Stromal cell of bone marrow (primary cell): ENCODE measurements at regions not wholly inside any gene's neighbourhood (a gene's known extent, or its start where the extent isn't known, plus 50 kb on each side); places are given as distances from the start of the nearest gene placed in this dataset.
"Not testable (repeated sequence)": the region's sequence is repeated elsewhere in the genome, so short reads cannot be mapped to it uniquely, and the experiment has no call there.

Source experiments
- DNase-seq: peaks from one replicate; pipeline ENCODE4 v3.0.0-alpha.2; 2012; ENCODE audit warnings: low read depth

DNA sequence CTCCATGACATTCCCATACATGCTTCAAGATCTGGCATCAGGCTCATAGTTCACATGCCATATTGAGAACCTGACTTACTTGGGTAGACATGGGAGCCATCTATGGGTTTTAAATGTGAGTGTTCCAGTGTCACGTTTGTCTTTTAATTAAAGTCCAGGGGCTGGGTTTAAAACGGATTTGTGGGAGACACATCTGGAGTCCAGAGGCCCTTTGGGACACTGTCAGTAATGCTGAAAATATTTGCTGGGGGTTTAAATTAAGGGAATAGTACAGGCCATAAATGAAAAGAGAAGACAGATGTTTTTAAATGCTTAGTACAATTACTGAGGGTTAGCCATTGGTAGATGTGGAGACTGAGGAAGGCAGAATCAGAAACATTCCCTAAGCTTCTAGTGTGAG lies 478.0 kb downstream of the PID1 start:
- no peak for DNase-seq

DNA sequence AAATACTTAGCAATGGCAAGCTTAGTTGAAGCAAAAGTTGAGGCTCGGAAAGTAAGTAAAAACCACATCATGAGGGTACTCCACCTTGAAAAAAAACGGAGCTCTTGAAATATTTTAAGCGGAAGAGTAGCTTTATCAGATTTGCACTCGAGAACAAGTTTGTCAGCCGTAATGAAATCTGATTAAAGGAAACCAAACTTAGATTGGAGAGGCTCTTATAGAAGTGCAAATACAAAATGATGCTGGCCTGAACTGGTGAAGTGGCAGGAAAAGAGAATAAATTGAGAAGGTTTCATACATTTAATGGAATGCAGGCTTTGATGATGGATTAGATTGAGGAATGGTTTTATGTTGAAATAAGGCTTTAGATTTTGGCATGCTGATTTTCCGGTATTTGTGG lies 484.2 kb downstream of the PID1 start:
- DNase-seq: no peak

DNA sequence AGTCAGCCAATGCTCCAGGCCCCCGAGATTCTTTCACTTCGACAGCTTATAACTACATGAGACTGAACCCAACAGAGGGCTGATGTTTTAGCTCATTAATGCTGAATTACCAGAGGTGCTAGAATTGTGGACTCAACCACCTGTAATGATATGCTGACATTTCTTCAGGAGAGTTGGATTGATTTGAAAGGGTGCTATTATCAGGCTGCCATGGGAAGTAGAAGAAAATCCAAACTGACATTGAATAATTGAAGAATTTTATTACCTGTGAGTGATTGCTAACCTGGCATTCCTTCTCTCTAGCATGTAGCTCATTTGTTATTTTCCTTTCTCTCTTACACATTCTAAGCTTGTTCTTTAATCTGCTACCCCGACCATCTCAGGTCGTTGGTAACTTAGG lies 488.8 kb downstream of the PID1 start:
- DNase-seq: no peak

GRCh38 chr2:228777855-228778355 lies 493.2 kb downstream of the PID1 start:
- DNase-seq: no peak

GRCh38 chr2:228774548-228774947 lies 496.5 kb downstream of the PID1 start:
- no peak for DNase-seq

GRCh38 chr2:228771774-228772173 lies 499.3 kb downstream of the PID1 start:
- DNase-seq: no peak

GRCh38 chr2:228771315-228771714 lies 499.8 kb downstream of the PID1 start:
- DNase-seq: no peak

DNA sequence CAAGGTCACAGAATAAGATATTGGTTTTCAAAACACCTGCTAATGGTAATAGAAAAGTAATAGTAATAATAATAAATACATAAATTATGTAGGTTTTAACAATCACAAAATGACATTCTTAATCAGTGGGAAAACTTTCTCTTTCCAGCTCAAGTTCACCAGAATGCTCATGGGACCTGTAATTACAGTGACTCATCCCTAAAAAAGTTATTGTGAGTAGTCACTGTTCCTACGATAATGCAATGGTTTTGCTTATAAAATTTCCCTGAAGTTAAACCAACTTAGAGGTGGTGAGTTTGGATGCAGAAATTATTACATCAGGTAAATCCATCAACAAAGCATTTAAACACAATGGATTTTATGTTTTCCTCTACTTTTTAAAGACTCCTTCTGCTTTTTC lies 502.3 kb downstream of the PID1 start:
- peak; percentile 86 for DNase-seq

DNA sequence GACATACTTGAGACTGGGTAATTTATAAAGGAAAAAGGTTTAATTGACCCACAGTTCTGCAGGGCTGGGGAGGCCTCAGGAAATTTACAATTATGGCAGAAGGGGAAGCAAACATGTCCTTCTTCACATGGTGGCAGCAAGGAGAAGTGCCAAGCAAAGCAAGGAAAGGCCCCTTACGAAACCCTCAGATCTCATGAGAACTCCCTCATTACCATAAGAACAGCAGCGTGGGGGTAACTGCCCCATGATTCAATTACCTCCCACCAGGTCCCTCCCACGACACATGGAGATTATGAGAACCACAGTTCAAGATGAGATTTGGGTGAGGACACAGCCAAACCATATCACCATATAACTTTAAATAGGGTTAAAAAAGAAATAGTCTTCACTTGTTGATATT lies 502.9 kb downstream of the PID1 start:
- not testable (repeated sequence) for DNase-seq

DNA sequence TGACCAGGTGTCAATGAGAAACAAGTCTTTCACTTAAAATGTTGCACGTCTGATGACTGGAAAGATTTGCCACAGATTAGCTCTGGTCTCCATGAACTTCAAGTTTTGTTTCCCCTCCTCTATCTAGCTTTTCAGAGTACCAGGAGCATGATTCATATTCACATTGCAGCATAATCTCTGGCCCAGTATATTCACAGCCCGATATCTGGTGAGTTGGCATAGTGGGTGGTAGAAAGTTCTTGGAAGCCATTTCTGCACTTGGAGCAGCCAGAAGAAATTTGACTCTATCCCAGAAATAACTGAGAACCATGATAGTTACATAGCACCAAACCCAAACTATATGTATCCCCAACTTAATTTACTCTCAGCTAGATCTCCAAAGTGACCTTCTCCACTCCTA lies 503.9 kb downstream of the PID1 start:
- peak; percentile 61 for DNase-seq

GRCh38 chr2:228763379-228763981 lies 507.6 kb downstream of the PID1 start:
- DNase-seq: no peak

DNA sequence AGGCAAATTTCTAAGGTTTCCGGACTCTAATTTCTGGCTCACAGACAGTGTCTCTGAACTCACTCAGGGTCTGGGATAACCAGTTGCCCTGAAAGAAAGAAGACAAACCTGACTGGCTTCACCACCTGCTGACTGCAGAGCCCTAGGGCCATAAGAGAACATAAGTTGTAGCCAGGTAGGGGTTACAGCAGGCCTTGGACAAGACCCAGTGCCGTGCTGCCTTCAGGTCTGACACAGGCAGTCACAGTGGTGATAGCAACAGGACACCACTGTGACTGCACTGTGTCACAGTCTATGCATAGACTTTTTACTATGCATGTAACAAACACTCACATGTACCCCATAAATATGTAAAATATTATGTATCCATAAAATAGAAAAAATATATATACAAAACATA lies 508.5 kb downstream of the PID1 start:
- DNase-seq: no peak

DNA sequence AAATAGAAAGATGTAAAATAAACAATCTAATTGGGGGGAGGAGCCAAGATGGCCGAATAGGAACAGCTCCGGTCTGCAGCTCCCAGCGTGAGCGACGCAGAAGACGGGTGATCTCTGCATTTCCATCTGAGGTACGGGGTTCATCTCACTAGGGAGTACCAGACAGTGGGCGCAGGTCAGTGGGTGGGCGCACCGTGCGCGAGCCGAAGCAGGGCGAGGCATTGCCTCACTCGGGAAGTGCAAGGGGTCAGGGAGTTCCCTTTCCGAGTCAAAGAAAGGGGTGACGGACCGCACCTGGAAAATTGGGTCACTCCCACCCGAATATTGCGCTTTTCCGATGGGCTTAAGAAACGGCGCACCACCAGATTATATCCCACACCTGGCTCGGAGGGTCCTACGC lies 515.4 kb downstream of the PID1 start:
- not testable (repeated sequence) for DNase-seq

DNA sequence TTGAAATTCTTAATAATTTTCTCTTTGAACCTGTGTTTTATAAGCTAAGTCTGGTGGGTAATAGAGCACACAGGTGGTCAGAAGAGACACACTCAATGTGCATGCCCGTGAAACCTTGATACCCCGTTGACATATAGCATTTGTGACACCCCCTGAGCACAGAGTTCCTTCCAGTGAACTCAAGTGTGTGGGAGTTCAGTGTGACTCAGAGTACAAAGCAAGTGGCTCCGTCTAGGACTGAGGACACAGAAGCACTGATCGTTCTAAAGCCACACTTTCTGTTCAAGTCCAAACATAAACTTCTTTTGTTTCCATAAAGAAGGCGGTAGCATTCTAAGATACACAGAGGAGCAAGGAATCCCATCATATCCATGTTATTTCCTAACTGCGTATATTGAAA lies 523.6 kb downstream of the PID1 start:
- DNase-seq: no peak

DNA sequence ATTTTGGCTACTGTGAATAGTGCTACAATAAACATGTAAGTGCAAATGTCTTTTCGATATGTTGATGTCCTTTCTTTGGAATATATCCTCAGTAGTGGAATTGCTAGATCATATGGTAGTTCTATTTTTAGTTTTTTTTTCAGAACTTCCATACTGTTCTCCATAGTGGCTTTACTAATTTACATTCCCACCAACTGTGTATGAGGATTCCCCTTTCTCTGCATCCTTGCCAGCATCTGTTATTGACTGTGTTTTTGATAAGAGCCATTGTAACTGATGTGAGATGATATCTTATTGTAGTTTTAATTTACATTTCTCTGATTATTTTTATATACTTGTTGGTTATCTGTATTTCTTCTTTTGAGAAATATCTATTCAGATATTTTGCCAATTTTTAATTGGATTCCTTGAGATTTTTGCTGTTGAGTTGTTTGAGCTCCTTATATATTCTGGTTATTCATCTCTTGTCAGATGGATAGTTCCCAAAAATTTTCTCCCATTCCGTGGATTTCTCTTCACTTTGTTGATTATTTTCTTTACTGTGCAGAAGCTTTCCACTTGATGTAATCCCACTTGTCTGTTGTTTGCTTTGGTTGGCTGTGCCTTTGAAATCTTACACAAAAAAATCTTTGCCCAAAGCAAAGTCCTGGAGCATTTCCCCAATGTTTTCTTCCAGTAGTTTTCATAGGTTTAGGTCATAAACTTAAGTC lies 532.3 kb downstream of the PID1 start:
- DNase-seq: no peak

- no peak for DNase-seq
Observed at GRCh38 chr2:228735697-228736096, 535.4 kb downstream of the PID1 start.

DNA sequence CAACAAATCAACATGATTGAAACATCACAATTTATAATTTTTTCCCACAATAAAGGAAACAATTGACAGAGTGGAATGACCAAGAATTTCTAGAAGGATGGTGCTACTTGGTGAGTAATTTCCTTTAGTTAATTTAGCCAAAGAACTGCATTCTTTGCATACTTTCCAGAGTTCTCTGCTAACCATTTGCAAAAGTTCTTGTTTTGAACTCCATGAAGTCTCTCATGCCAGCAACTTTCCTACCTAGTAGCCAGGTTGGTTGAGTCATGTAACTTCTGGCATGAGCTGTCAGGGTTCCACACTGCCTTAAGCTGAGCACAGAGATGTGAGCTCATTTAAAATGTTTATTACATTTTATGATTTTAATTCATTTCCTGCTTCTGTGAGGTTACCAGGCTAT lies 539.6 kb downstream of the PID1 start:
- peak; percentile 31 for DNase-seq

- no peak for DNase-seq
Observed at GRCh38 chr2:228728961-228729360, 542.1 kb downstream of the PID1 start.

GRCh38 chr2:228725031-228725430 lies 543.5 kb upstream of the SPHKAP start:
- DNase-seq: no peak

- no peak for DNase-seq
Observed at GRCh38 chr2:228723599-228723998, 542.1 kb upstream of the SPHKAP start.

DNA sequence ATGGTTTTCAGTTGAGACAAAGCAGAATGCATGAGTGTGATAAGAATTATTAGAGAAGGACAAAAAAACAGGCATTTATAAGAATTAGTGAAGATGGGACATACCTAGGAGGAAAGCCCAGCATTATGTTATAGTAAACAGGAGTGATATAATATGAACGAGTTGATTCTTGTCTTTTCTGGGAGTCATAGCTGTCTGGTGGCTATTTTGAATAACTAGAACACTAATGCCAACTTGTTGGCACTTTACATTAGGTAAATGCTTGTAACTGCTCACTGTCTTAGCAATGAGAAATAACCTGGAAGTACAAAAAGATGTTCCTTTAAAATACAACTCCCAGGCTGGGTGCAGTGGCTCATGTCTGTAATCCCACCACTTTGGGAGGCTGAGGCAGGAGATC lies 540.8 kb upstream of the SPHKAP start:
- DNase-seq: no peak

DNA sequence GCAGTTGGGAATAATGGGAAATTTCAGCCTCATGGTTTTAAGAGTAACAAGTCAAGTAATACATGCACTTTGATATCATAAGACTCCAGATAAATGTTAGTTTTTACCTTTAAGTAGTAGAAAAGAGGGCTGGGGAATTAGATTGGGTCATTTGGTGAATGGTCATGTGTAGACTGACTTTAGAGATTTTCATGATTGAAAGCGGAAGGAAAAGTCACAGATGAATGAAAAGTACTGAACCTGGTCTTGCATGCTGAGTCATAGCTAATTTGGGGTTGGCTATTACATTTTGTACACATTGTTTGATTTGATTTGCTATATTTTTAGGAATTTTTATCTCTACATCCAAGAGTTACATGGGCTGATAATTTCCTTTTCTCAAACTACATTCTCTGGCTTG lies 539.4 kb upstream of the SPHKAP start:
- DNase-seq: no peak

GRCh38 chr2:228709788-228710371 lies 528.4 kb upstream of the SPHKAP start:
- DNase-seq: no peak

DNA sequence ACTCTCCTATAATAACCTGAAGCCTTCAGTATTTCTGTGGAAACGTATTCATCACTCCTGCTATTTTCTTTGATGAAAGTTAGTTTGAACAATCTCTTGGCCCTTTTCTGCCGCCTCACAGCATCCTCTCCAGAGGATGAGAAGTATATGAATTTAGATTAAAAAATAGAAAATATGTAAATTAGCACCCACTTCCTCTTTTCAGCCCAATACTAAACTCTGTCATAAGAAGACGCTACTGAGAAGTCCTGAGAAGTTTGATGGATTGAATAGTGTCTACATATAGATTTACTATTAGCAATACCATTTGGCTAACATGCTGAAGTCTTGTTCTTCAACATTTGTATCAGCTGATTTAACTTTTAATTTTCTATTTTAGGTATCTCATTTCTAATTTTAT lies 526.4 kb upstream of the SPHKAP start:
- no peak for DNase-seq
